ENCODE measurements at regions not wholly inside any gene's neighbourhood (a gene's known extent, or its start where the extent isn't known, plus 50 kb on each side); places are given as distances from the start of the nearest gene placed in this dataset.
A peak's percentile ranks its signal among the peaks of the same experiment; 100 is the strongest.

DNA sequence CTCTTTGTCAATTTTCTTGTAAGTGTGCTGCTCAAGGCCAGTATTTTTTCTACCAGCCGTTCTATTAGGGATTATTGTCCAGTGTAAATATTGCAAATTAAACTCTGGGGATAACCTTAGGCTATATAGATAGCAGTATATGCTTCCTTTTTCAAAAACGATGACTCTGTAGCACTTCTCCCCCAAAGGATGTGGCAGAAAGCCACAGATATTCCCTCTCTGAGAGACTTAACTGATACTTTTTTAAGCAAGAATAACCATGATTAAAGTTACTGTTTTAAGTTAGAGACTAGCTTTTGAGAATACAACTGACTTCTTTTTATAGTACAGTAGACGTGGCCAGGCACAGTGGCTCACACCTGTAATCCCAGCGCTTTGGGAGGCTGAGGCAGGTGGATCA lies 130.0 kb downstream of the FHIP1A start:
- Histone ChIP-seq H3K9ac (ENCODE audit: extremely low read depth, low read length, poor library complexity, severe bottlenecking) (no peak overlapping the region), H3K4me1 (ENCODE audit: control insufficient read depth, insufficient read depth, low read length) (peaks cover 15% of the 10 kb centered on the region), H3K4me3 (ENCODE audit: low read length) (no peak overlapping the region), H3K27ac (ENCODE audit: low read depth, low read length) (no peak overlapping the region), H3K36me3 (ENCODE audit: control insufficient read depth, insufficient read depth, low read length) (no peaks in the 10 kb centered on the region), H3K27me3 (ENCODE audit: control insufficient read depth, insufficient read depth, low read length, poor library complexity, severe bottlenecking) (no peaks in the 10 kb centered on the region), H3K9me3 (ENCODE audit: control insufficient read depth, low read length) (no peaks in the 10 kb centered on the region)
- H3K27me3 Mint-ChIP-seq (ENCODE audit: insufficient read depth): no peaks in the 10 kb centered on the region
- H3K36me3 Mint-ChIP-seq (ENCODE audit: low read depth): peaks cover 1% of the 10 kb centered on the region
- peaks cover 25% of the 10 kb centered on the region for H3K4me1 Mint-ChIP-seq
- 95 to 100% methylated on average over 4 of the region's 4 CpGs for WGBS, 2 experiments (ENCODE audit: insufficient coverage in 1 of 2, insufficient read length in 1 of 2)
- H3K27ac Mint-ChIP-seq: no peak overlapping the region
- H3K4me3 Mint-ChIP-seq: no peak overlapping the region
- TF ChIP-seq, protein P1, sequence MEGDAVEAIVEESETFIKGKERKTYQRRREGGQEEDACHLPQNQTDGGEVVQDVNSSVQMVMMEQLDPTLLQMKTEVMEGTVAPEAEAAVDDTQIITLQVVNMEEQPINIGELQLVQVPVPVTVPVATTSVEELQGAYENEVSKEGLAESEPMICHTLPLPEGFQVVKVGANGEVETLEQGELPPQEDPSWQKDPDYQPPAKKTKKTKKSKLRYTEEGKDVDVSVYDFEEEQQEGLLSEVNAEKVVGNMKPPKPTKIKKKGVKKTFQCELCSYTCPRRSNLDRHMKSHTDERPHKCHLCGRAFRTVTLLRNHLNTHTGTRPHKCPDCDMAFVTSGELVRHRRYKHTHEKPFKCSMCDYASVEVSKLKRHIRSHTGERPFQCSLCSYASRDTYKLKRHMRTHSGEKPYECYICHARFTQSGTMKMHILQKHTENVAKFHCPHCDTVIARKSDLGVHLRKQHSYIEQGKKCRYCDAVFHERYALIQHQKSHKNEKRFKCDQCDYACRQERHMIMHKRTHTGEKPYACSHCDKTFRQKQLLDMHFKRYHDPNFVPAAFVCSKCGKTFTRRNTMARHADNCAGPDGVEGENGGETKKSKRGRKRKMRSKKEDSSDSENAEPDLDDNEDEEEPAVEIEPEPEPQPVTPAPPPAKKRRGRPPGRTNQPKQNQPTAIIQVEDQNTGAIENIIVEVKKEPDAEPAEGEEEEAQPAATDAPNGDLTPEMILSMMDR (conservative IDR thresholded peaks at IDR 0.05): no peak
- DNase-seq: no peak
- no peaks in the 10 kb centered on the region for H3K9me3 Mint-ChIP-seq

DNA sequence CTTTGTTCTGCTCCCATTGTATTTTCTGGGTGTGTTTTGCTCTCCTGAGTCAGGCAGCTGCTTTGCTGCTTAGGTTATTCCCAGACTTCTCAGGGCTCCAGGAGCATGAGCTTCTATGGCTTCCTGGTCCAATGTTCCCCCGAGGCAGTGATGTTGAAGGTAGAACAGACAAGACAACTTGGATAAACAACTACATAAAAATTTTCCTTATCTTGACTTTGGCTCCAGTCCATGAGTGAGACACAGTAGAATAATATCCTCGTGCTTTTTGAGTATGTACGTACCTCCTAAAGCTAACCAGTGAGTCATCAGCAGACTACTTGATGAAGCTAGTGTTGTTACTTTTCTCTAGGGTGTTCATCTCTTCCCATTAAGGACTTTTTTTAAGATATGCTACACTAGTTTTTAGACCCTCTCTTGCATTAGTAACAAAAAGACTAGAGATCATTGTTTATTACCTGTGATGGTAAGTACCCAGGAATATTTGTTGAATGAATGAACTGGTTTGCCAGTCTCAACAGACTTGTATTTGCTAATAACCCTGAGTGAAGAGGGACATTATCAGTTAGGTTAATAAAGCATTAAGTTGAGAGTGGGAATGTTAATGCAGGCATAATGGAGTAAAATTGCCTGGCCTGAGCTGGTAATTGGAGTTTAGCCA lies 131.9 kb downstream of the FHIP1A start:
- Histone ChIP-seq H3K27ac (ENCODE audit: low read depth, low read length) (no peak overlapping the region), H3K9me3 (ENCODE audit: control insufficient read depth, low read length) (no peaks in the 10 kb centered on the region), H3K9ac (ENCODE audit: extremely low read depth, low read length, poor library complexity, severe bottlenecking) (no peak overlapping the region), H3K36me3 (ENCODE audit: control insufficient read depth, insufficient read depth, low read length) (no peaks in the 10 kb centered on the region), H3K27me3 (ENCODE audit: control insufficient read depth, insufficient read depth, low read length, poor library complexity, severe bottlenecking) (no peaks in the 10 kb centered on the region), H3K4me3 (ENCODE audit: low read length) (no peak overlapping the region), H3K4me1 (ENCODE audit: control insufficient read depth, insufficient read depth, low read length) (peaks cover 15% of the 10 kb centered on the region)
- H3K27ac Mint-ChIP-seq: peak overlapping the region; percentile 75
- TF ChIP-seq, protein P1 (conservative IDR thresholded peaks at IDR 0.05): no peak
- H3K4me1 Mint-ChIP-seq: peaks cover 25% of the 10 kb centered on the region
- no peak for DNase-seq
- peaks cover 1% of the 10 kb centered on the region for H3K36me3 Mint-ChIP-seq (ENCODE audit: low read depth)
- H3K27me3 Mint-ChIP-seq (ENCODE audit: insufficient read depth): no peaks in the 10 kb centered on the region
- WGBS, 2 experiments (ENCODE audit: insufficient coverage in 1 of 2, insufficient read length in 1 of 2): 90 to 92% methylated on average over 2 to 3 of the region's 3 CpGs
- no peak overlapping the region for H3K4me3 Mint-ChIP-seq
- no peaks in the 10 kb centered on the region for H3K9me3 Mint-ChIP-seq

DNA sequence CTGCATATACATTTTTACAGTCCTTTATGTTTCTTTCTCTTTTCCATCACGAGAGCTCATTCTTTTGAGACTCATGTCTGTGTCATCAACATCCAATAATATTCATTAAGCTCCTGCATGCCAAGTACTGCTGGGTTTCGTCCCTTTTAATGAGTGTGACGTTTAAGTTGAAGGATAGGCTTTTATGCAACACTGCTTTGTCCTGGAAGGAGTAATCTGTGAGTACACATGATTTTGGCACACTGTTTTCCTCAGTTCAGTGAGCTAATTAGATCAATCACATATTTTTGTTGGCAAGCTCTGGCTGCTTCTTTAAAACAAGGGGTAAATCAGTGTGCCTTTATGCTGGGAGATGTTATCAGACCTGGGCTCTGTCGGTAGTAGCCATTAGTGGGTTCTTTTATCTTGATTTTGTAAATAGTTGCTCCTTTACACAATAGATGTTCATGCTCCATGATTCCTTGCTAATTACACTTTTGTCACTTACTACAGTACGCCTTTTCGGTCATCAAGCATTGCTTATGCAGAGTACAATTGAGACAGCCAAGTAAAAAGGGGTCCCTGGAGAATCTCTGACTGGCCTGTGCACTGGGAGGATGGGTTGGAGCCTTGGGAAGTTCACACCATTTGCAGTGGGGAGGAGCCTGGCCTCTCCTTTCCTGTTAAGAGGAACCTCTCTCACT lies 132.6 kb downstream of the FHIP1A start:
- Histone ChIP-seq H3K36me3 (ENCODE audit: control insufficient read depth, insufficient read depth, low read length) (no peaks in the 10 kb centered on the region), H3K9me3 (ENCODE audit: control insufficient read depth, low read length) (no peaks in the 10 kb centered on the region), H3K27ac (ENCODE audit: low read depth, low read length) (no peak overlapping the region), H3K9ac (ENCODE audit: extremely low read depth, low read length, poor library complexity, severe bottlenecking) (no peak overlapping the region), H3K4me3 (ENCODE audit: low read length) (peak overlapping the region; percentile 2), H3K4me1 (ENCODE audit: control insufficient read depth, insufficient read depth, low read length) (peaks cover 15% of the 10 kb centered on the region), H3K27me3 (ENCODE audit: control insufficient read depth, insufficient read depth, low read length, poor library complexity, severe bottlenecking) (no peaks in the 10 kb centered on the region)
- Mint-ChIP-seq H3K4me3 (peak overlapping the region; percentile 2), H3K27me3 (ENCODE audit: insufficient read depth) (no peaks in the 10 kb centered on the region), H3K27ac (peak overlapping the region; percentile 81), H3K36me3 (ENCODE audit: low read depth) (peaks cover 3% of the 10 kb centered on the region), H3K9me3 (no peaks in the 10 kb centered on the region), H3K4me1 (peaks cover 25% of the 10 kb centered on the region)
- peak; percentile 71 for DNase-seq
- TF ChIP-seq, protein P1 (conservative IDR thresholded peaks at IDR 0.05): no peak
- WGBS, 2 experiments (ENCODE audit: insufficient coverage in 1 of 2, insufficient read length in 1 of 2): 79 to 86% methylated on average over 3 to 6 of the region's 6 CpGs

All from endodermal cell (in vitro differentiated cells).